ENCODE measurements at regions not wholly inside any gene's neighbourhood (a gene's known extent, or its start where the extent isn't known, plus 50 kb on each side); places are given as distances from the start of the nearest gene placed in this dataset.

DNA sequence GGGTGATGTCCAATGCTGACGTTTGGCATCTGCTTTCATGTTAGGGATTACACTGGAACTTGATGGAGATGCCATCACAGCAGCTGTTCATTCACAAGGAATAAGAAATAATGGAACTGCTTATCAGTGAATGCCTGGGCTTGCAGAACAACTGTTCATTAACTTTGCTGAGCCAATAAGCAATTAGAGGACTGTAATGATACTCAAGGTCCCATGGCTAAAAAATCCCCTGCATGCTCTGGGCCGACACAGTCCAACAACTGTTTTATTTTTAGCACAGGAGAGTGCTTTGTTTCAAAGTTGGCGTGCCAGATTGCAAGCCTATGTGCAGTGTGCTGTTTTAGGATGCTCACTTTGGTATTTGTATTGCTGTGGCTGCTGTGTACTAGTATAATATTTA is 408.0 kb upstream of the RGPD4 start:
- intact Hi-C loops (cut with micrococcal nuclease) (no loop called here), in situ Hi-C loops (cut with MboI) (no loop called here)
- POLR2A ChIA-PET = no interaction called here
- ATAC-seq (no peak), DNase-seq (ENCODE audit: extremely low read depth in 1 of 4, low spot score in 3 of 4) (no peak), FAIRE-seq (no peak)
- Histone ChIP-seq H3K79me2 (ENCODE audit: control insufficient read depth, insufficient read depth, low read length) (no peaks in the 10 kb centered on the region), H3K4me2 (ENCODE audit: insufficient read depth, low read length) (no peak overlapping the region), H3K36me3 (ENCODE audit: control insufficient read depth, insufficient read depth, low read length) (no peaks in the 10 kb centered on the region), H3K27me3 (ENCODE audit: control insufficient read depth in 2 of 2, insufficient read depth in 2 of 2, low read length in 2 of 2) (no peaks in the 10 kb centered on the region), H3K9ac (ENCODE audit: insufficient read depth in 1 of 2, low read depth in 2 of 2, low read length in 2 of 2) (no peak overlapping the region), H3K27ac (ENCODE audit: extremely low read depth, low read depth, low read length) (no peak overlapping the region), H4K20me1 (replicated peaks; ENCODE audit: control insufficient read depth, insufficient read depth, low read length) (no peaks in the 10 kb centered on the region), H2AFZ (ENCODE audit: low read depth, low read length) (no peak overlapping the region), H3K4me1 (replicated peaks in 1 of 2; ENCODE audit: control insufficient read depth in 2 of 2, insufficient read depth in 2 of 2, low read length in 2 of 2) (no peaks in the 10 kb centered on the region), H3K9me1 (ENCODE audit: control insufficient read depth, insufficient read depth, low read length) (no peaks in the 10 kb centered on the region), H3K9me3 (replicated peaks; ENCODE audit: control insufficient read depth, insufficient read depth, low read depth, low read length) (no peaks in the 10 kb centered on the region), H3K4me3 (no peak overlapping the region)
- CTCF ChIA-PET (ENCODE audit: low intra/inter-chr PET ratio) = no interaction called here
- no TSS peak for BruUV-seq (replicated peaks)
- WGBS (ENCODE audit: insufficient coverage, low coverage, missing lambda C conversion rate) = 0% methylated on average over 3 of the region's 3 CpGs
- TF ChIP-seq, protein P1, sequence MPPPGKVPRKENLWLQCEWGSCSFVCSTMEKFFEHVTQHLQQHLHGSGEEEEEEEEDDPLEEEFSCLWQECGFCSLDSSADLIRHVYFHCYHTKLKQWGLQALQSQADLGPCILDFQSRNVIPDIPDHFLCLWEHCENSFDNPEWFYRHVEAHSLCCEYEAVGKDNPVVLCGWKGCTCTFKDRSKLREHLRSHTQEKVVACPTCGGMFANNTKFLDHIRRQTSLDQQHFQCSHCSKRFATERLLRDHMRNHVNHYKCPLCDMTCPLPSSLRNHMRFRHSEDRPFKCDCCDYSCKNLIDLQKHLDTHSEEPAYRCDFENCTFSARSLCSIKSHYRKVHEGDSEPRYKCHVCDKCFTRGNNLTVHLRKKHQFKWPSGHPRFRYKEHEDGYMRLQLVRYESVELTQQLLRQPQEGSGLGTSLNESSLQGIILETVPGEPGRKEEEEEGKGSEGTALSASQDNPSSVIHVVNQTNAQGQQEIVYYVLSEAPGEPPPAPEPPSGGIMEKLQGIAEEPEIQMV (tag; conservative IDR thresholded peaks at IDR 0.05; ENCODE audit: low read depth) = no peak
- TF ChIP-seq FOXA1 (IDR thresholded peaks at IDR 0.05; ENCODE audit: borderline replicate concordance) (no peak), TAF9B (IDR thresholded peaks at IDR 0.05; ENCODE audit: partially characterized antibody) (no peak), STAG1 (CRISPR knock-in tag; IDR thresholded peaks at IDR 0.05; ENCODE audit: borderline replicate concordance) (no peak), ZNF239 (CRISPR knock-in tag; IDR thresholded peaks at IDR 0.05) (no peak), BRF1 (IDR thresholded peaks at IDR 0.05; ENCODE audit: borderline replicate concordance, extremely low read depth, insufficient read length) (no peak), ZNF431 (CRISPR knock-in tag; IDR thresholded peaks at IDR 0.05) (no peak), NELFE (IDR thresholded peaks at IDR 0.05; ENCODE audit: insufficient read depth, insufficient read length) (no peak), SP2 (IDR thresholded peaks at IDR 0.05; ENCODE audit: extremely low read depth, low read depth, low read length, poor library complexity, severe bottlenecking) (no peak), SIN3A (IDR thresholded peaks at IDR 0.05; ENCODE audit: borderline replicate concordance in 2 of 2, control insufficient read depth in 1 of 2, low read depth in 2 of 2, low read length in 2 of 2) (no peak), GATA2 (CRISPR knock-in tag; IDR thresholded peaks at IDR 0.05) (no peak), ZNF699 (CRISPR knock-in tag; IDR thresholded peaks at IDR 0.05; ENCODE audit: insufficient replicate concordance) (no peak), LEF1 (IDR thresholded peaks at IDR 0.05) (no peak), NCOA2 (IDR thresholded peaks at IDR 0.05; ENCODE audit: partially characterized antibody in 2 of 2) (no peak), NR2F6 (CRISPR knock-in tag; IDR thresholded peaks at IDR 0.05) (no peak)
- TF ChIP-seq, protein P2, sequence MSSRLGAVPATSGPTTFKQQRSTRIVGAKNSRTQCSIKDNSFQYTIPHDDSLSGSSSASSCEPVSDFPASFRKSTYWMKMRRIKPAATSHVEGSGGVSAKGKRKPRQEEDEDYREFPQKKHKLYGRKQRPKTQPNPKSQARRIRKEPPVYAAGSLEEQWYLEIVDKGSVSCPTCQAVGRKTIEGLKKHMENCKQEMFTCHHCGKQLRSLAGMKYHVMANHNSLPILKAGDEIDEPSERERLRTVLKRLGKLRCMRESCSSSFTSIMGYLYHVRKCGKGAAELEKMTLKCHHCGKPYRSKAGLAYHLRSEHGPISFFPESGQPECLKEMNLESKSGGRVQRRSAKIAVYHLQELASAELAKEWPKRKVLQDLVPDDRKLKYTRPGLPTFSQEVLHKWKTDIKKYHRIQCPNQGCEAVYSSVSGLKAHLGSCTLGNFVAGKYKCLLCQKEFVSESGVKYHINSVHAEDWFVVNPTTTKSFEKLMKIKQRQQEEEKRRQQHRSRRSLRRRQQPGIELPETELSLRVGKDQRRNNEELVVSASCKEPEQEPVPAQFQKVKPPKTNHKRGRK (tag; IDR thresholded peaks at IDR 0.05) = no peak
- TF ChIP-seq, protein P3, sequence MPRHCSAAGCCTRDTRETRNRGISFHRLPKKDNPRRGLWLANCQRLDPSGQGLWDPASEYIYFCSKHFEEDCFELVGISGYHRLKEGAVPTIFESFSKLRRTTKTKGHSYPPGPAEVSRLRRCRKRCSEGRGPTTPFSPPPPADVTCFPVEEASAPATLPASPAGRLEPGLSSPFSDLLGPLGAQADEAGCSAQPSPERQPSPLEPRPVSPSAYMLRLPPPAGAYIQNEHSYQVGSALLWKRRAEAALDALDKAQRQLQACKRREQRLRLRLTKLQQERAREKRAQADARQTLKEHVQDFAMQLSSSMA (CRISPR knock-in tag; IDR thresholded peaks at IDR 0.05) = no peak
- TF ChIP-seq, protein P4, sequence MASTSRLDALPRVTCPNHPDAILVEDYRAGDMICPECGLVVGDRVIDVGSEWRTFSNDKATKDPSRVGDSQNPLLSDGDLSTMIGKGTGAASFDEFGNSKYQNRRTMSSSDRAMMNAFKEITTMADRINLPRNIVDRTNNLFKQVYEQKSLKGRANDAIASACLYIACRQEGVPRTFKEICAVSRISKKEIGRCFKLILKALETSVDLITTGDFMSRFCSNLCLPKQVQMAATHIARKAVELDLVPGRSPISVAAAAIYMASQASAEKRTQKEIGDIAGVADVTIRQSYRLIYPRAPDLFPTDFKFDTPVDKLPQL (IDR thresholded peaks at IDR 0.05; ENCODE audit: extremely low read depth, insufficient read length) = no peak
- TF ChIP-seq, protein P5, sequence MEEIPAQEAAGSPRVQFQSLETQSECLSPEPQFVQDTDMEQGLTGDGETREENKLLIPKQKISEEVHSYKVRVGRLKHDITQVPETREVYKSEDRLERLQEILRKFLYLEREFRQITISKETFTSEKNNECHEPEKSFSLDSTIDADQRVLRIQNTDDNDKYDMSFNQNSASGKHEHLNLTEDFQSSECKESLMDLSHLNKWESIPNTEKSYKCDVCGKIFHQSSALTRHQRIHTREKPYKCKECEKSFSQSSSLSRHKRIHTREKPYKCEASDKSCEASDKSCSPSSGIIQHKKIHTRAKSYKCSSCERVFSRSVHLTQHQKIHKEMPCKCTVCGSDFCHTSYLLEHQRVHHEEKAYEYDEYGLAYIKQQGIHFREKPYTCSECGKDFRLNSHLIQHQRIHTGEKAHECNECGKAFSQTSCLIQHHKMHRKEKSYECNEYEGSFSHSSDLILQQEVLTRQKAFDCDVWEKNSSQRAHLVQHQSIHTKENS (CRISPR knock-in tag; IDR thresholded peaks at IDR 0.05) = no peak

Measured in K562 (cell line).